ENCODE measurements at regions not wholly inside any gene's neighbourhood (a gene's known extent, or its start where the extent isn't known, plus 50 kb on each side); places are given as distances from the start of the nearest gene placed in this dataset.

- H3K4me3 ChIP-seq (replicated peaks; ENCODE audit: low read depth, low read length): no peak overlapping the region
- no peak for DNase-seq (ENCODE audit: extremely low read depth, insufficient read length)
- TF ChIP-seq CTCF (IDR thresholded peaks at IDR 0.05; ENCODE audit: insufficient read depth, low read length, poor library complexity, severe bottlenecking): no peak
- no peaks in the 10 kb centered on the region for H3K36me3 ChIP-seq (ENCODE audit: control insufficient read depth, insufficient read depth, low read length)
- H3K27me3 ChIP-seq (replicated peaks; ENCODE audit: control insufficient read depth, insufficient read depth, low read length): no peaks in the 10 kb centered on the region; the same call in none of the 2 replicates
These were observed 201.4 kb downstream of the ZNF462 start for GRCh38 chr9:107064378-107064777.

GRCh38 chr9:107065549-107065948, 202.6 kb downstream of the ZNF462 start:
- TF ChIP-seq CTCF (IDR thresholded peaks at IDR 0.05; ENCODE audit: insufficient read depth, low read length, poor library complexity, severe bottlenecking): no peak
- H3K4me3 ChIP-seq (replicated peaks; ENCODE audit: low read depth, low read length): no peak overlapping the region

GRCh38 chr9:107067739-107068416, 204.9 kb downstream of the ZNF462 start:
- no peaks in the 10 kb centered on the region for H3K36me3 ChIP-seq (ENCODE audit: control insufficient read depth, insufficient read depth, low read length)
- TF ChIP-seq CTCF (IDR thresholded peaks at IDR 0.05; ENCODE audit: insufficient read depth, low read length, poor library complexity, severe bottlenecking): no peak
- no peaks in the 10 kb centered on the region; the same call in none of the 2 replicates for H3K27me3 ChIP-seq (replicated peaks; ENCODE audit: control insufficient read depth, insufficient read depth, low read length)
- H3K4me3 ChIP-seq (replicated peaks; ENCODE audit: low read depth, low read length): no peak overlapping the region
- no peak for DNase-seq (ENCODE audit: extremely low read depth, insufficient read length)

More at GRCh38 chr9:107065549-107065948, 202.6 kb downstream of the ZNF462 start:
- no peaks in the 10 kb centered on the region; the same call in none of the 2 replicates for H3K27me3 ChIP-seq (replicated peaks; ENCODE audit: control insufficient read depth, insufficient read depth, low read length)
- no peaks in the 10 kb centered on the region for H3K36me3 ChIP-seq (ENCODE audit: control insufficient read depth, insufficient read depth, low read length)
- DNase-seq (ENCODE audit: extremely low read depth, insufficient read length): no peak

DNA sequence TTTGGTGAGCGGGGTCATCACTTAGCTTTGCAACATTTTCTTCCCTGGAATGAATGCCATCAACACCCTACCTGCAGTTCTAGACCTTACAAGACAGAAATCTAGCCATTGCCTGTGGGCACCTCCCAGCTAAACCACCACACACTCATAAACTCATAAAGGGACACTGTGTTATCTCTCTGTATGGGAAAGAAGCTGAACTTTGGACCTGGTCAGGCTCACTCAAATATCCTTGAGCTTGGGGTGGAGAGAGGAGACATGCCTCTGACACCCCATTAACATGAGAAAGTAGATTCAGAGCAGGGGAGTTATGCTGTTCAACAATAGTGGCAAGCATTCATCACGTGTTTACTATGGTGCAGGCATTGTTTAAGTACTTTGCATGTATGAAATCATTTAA, 205.6 kb downstream of the ZNF462 start:
- DNase-seq (ENCODE audit: extremely low read depth, insufficient read length): no peak
- H3K4me3 ChIP-seq (replicated peaks; ENCODE audit: low read depth, low read length): no peak overlapping the region
- no peak for TF ChIP-seq CTCF (IDR thresholded peaks at IDR 0.05; ENCODE audit: insufficient read depth, low read length, poor library complexity, severe bottlenecking)
- no peaks in the 10 kb centered on the region; the same call in none of the 2 replicates for H3K27me3 ChIP-seq (replicated peaks; ENCODE audit: control insufficient read depth, insufficient read depth, low read length)
- no peaks in the 10 kb centered on the region for H3K36me3 ChIP-seq (ENCODE audit: control insufficient read depth, insufficient read depth, low read length)

DNA sequence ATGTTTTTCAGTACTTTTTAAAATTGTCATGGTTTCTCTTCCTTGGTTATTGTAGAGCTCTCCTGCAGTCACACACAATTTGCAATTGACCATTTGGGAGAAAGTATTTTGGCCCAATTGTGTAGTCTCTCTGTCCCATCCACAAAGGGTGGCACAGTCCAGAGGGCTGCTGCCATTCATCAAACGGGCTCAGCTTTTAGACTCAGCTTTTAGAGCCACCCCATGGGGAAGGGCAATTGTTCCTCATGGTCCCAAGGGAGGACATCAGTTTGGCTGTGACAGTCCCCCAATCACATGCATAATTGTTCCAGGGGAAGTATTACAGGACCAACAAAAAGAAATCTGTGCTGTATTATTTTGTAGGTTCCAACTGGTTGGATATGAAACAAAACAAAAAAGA, 207.6 kb downstream of the ZNF462 start:
- Histone ChIP-seq H3K27me3 (replicated peaks; ENCODE audit: control insufficient read depth, insufficient read depth, low read length) (no peaks in the 10 kb centered on the region; the same call in none of the 2 replicates), H3K36me3 (ENCODE audit: control insufficient read depth, insufficient read depth, low read length) (no peaks in the 10 kb centered on the region), H3K4me3 (replicated peaks; ENCODE audit: low read depth, low read length) (no peak overlapping the region)
- no peak for DNase-seq (ENCODE audit: extremely low read depth, insufficient read length)
- no peak for TF ChIP-seq CTCF (IDR thresholded peaks at IDR 0.05; ENCODE audit: insufficient read depth, low read length, poor library complexity, severe bottlenecking)
